ENCODE measurements at regions not wholly inside any gene's neighbourhood (a gene's known extent, or its start where the extent isn't known, plus 50 kb on each side); places are given as distances from the start of the nearest gene placed in this dataset.

- TF ChIP-seq EZH2 (IDR thresholded peaks at IDR 0.05; ENCODE audit: insufficient read depth, poor library complexity, severe bottlenecking) (no peak), EZH2phosphoT487 (IDR thresholded peaks at IDR 0.05; ENCODE audit: insufficient read depth, low read depth) (no peak)
Measured at GRCh38 chr16:6345090-6345489, 987.6 kb upstream of the RBFOX1 start.

Data from GM23248 (cell line).